GM13977 (cell line): ENCODE measurements at regions not wholly inside any gene's neighbourhood (a gene's known extent, or its start where the extent isn't known, plus 50 kb on each side); places are given as distances from the start of the nearest gene placed in this dataset.

Experiments used
- DNase-seq: peaks from one replicate; pipeline ENCODE4 v3.0.0; 2012; ENCODE audit warnings: low spot score
- in situ Hi-C: fragments of 300-500 bp; cut with MboI; formaldehyde crosslinking; loops from one replicate; pipeline ENCODE4 v1.12.0; 2022; ENCODE audit warnings: low sequenced_read_pairs, low pct_unique_long_range_greater_than_20kb, mixed read lengths, inconsistent platforms; ENCODE audit not compliant: unreplicated experiment
- TF ChIP-seq, protein P1 (sequence below): IDR thresholded peaks from 2 replicates; pipeline ENCODE4 v1.5.1; 2012; ENCODE audit warnings: mild to moderate bottlenecking, control low read depth; ENCODE audit not compliant: insufficient read depth; ENCODE audit errors: extremely low read depth, missing control alignments

DNA sequence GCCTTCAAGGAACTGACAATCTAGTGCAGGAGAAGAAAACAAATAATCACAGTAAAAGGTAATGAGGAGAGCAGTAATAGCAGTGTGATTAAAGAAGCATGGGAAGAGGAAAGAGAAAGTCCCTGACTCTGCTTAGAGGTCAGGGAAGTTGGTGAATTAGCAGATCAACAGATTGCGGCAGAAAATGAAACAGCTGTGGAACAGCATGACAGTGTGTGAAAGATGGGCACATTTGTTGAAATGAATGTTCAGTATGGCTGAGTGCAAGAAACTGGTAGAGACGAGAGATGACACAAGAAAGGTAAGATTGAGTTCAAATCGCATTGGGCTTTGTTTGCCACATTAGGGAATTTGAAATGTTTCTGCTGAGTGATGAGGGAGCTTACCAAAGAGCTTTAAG, 63.7 kb upstream of the RASSF8 start:
- in situ Hi-C loops, result no loop called here
- no peak for DNase-seq
- TF ChIP-seq, protein P1, sequence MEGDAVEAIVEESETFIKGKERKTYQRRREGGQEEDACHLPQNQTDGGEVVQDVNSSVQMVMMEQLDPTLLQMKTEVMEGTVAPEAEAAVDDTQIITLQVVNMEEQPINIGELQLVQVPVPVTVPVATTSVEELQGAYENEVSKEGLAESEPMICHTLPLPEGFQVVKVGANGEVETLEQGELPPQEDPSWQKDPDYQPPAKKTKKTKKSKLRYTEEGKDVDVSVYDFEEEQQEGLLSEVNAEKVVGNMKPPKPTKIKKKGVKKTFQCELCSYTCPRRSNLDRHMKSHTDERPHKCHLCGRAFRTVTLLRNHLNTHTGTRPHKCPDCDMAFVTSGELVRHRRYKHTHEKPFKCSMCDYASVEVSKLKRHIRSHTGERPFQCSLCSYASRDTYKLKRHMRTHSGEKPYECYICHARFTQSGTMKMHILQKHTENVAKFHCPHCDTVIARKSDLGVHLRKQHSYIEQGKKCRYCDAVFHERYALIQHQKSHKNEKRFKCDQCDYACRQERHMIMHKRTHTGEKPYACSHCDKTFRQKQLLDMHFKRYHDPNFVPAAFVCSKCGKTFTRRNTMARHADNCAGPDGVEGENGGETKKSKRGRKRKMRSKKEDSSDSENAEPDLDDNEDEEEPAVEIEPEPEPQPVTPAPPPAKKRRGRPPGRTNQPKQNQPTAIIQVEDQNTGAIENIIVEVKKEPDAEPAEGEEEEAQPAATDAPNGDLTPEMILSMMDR, result no peak

DNA sequence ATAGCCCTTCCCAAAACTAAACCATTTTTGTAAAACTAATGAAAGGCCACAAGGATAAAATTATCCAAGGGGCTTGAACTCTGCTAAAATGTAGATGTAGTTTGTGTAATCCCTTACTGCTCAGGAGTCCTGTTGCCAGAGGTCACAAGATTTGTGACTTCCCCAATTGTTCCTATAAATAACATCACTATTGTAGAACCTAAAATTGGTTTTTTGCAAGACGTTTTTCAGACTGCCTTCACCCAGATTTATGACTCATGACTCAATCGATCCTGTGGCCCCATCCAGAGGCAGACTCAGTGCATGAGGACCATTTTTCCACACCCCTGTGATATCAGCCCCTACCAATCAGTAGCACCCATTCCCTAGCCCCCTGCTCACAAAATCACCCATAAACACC, 61.5 kb upstream of the RASSF8 start:
- TF ChIP-seq, protein P1, result no peak
- no peak for DNase-seq
- in situ Hi-C loops, result no loop called here

DNA sequence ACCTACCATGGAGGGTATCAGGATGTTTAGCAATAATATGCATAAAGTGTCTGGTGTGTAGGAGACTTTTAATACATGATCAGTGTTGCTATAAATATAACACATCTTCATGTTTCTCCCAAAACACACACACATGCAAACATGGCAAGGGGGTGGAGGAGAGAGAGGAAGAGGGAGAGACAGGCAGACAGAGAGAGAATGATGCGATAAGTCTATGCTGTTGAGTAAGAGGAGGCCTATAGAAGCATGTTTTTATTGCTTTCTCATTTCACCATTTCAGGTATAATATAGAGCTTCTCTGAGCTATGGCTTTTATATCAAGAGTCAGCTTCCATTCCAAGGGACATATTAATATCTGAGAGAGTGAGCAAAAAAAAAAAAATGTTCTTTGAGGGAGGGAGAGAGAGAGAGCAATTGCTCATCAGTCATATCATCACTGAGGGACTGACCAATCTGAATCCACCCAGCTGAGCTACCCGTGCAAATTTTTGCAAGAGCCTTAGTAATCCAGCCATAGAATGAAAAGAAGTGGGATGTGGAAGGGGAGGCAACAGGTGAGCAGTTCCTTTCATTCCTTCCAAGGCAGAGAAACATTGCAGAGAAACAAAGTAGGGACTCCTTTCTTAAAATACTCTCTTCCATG, 54.8 kb upstream of the RASSF8 start:
- TF ChIP-seq, protein P1, result no peak
- in situ Hi-C loops, result no loop called here
- DNase-seq, result no peak

DNA sequence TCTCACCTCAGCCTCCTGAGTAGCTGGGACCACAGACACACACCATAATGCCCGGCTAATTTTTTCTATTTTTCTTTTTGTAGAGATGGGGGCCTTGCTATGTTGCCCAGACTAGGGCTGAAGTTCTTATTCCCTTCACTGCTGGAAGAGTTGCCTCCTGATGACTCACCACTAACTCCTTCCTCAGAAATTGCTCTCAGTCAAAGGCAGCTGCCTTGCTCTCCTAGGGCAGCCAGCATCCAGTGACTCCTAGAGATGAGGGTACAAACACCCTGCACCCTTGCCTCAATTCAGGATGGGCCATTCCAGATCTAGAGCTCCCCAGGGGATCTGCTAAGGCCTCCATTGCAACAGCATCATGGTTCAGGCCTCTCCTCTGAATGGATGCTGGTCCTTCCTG, 54.0 kb upstream of the RASSF8 start:
- no peak for DNase-seq
- TF ChIP-seq, protein P1, result no peak
- in situ Hi-C loops, result no loop called here

DNA sequence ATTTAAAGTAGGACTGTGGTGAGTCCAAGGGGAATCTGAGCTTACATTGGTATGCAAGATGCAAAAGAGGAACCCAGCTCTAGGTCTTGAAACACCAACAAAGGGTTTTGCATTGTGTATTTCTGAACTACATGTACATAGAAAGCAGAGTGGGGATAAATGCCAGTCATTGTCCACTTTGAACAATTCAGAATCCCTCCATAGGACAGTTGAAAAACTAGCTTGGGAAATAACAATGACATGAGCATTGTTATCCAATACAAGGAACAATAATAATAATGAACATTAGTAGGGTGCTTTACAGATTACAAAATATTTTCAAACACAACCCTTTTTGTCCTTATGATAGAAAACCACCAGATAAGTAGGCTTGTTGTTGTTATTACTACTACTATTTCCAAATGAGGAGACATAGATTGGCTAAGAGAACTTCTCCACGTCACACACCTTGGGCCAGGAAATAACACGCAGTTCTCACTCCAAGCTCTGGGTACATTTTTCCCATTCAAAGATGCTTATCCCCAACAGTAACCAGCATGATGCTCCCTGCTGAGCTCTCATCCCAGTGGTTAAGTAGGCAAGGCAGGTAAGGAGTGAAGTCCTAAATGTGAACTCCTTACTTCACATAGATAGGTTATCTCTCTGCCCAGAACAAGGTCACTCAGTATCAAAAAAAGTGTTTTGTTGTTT, 51.7 kb upstream of the RASSF8 start:
- TF ChIP-seq, protein P1, result no peak
- in situ Hi-C loops, result no loop called here
- DNase-seq, result no peak
